HG02884 (cell line): ENCODE measurements at regions not wholly inside any gene's neighbourhood (a gene's known extent, or its start where the extent isn't known, plus 50 kb on each side); places are given as distances from the start of the nearest gene placed in this dataset.
A peak's percentile ranks its signal among the peaks of the same experiment; 100 is the strongest.

Experiments
- ATAC-seq: cut with Tn5 transposase; IDR thresholded peaks from one replicate; pipeline ENCODE4 v1.9.1; 2021; ENCODE audit warnings: mild to moderate bottlenecking, moderate library complexity; ENCODE audit not compliant: unreplicated experiment

DNA sequence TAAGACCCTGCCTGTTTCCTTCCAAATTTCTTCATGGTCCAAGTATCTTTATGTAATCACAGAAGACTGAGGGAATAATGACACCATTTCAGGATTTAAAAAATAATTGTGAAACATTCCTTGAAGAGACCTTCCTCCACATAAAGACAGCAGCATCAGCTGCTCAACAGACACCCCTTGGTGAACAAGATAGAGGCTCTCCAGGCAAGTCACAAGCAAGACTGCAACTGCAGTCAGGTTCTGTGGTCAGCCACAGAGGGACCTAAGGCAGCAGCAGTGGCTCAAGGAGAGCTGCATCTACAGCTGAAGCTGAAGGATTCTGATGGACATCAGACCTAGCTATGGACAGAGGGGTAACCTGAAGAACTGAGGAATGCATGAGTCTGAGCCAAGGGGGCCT lies 97.2 kb upstream of the C3orf80 start:
- no peak for ATAC-seq

DNA sequence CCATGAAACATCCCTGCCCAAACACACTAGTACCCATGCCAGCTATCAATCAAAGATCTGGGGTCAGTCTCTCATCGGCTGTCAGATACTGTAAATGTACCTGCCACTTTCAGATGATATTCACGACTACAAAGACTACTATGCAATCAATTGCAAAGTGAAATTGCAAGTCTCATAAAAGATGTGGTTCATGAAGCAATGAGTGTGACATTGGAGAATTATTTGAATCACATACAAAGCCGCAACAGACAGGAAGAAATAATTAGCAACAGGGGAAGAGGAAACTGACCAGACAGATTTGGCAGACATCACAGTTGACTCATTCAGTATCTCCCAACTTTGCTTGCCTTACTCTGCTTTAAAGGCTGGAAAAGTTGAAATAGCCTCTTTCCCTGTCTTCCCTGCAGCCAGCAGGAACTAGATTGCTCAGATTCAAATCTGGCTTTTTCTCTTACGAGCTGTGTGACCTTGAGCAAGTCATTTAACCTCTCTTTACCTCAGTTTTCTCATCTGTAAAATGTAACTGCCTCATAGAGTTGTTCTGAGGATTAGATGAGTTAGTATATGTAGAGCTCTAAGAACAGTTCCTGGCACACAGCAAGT lies 95.7 kb upstream of the C3orf80 start:
- ATAC-seq: peak; percentile 61

GRCh38 chr3:160130071-160130470 lies 95.2 kb upstream of the C3orf80 start:
- ATAC-seq: no peak

DNA sequence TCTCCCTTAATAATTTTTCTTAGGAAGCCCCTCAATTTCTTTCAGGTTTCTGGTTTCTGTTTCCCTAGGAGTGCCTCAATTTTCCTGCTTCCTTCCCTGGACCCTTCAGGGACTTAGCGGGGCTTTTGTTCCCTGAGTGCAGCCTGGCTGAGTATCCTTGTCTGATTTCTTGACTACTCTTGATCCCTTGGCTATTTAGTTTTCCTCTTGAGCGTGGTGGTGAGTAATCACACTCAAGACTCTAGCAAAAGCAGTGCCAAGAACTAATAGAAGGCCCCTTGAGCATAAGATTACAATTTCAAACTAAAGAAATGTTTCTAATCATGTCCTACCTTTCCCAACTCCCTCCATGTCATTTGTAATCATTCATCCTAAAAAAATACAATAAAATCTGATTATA lies 94.3 kb upstream of the C3orf80 start:
- no peak for ATAC-seq

- ATAC-seq: no peak
These were observed 93.0 kb upstream of the C3orf80 start for GRCh38 chr3:160132226-160132625.

DNA sequence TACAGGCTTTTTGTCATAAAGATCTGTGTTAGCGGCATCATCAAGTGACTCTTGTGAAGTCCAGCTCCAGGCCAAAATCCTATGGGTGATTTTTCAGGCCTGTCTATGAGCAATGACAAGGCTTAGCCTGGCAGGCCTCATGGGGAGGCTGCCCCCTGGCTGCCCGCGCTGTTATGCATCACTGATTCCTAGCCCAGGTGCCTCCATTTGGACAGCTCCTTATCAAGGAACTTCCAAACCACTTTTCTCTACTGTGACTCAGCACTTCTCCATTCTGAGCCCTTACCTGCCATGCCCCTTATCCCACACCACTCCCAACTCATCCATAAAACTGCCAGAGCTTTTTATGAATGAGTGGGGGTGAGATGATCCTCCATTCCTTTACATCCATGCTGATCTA lies 91.5 kb upstream of the C3orf80 start:
- no peak for ATAC-seq

DNA sequence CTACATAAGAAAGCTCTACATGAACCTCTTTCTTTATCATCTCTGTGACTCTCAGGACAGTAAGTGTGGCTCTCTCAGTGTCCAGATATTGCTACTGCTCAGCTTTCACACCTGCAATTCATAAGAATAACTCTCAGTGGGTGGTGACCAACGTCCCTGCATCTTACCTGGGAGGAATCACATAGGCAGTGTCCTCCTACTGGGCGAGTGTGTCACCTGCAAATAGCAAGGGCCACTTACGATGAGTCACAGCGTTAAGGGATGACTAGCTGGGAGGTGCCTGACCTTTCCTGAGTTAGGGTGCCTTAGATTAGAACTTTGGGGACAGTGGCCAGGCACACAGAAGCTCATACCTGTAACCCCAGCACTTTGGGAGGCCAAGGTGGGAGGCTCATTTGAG lies 90.8 kb upstream of the C3orf80 start:
- no peak for ATAC-seq

- ATAC-seq: no peak
These were observed 90.3 kb upstream of the C3orf80 start for GRCh38 chr3:160134964-160135363.

DNA sequence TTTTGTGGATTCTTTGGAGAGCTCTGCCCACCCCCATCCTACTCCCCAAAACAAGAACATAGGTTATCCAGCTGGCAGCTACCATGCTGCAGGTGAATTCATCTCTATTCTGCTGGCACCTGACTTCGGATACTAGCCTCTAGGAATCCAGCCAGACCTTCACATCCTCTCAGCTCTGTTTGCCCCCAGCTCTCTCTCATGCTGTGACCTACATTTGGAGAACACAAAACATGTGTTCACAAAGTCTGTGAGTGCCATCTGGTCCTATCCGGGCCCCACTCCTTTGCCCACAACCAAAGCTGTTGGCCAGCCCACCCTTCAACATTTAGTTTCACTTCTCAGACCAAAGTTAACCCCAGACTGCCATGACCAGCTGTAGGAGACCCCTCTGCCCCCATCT lies 89.4 kb upstream of the C3orf80 start:
- peak; percentile 15 for ATAC-seq

- ATAC-seq: peak; percentile 61
These were observed 88.8 kb upstream of the C3orf80 start for GRCh38 chr3:160136421-160136820.

DNA sequence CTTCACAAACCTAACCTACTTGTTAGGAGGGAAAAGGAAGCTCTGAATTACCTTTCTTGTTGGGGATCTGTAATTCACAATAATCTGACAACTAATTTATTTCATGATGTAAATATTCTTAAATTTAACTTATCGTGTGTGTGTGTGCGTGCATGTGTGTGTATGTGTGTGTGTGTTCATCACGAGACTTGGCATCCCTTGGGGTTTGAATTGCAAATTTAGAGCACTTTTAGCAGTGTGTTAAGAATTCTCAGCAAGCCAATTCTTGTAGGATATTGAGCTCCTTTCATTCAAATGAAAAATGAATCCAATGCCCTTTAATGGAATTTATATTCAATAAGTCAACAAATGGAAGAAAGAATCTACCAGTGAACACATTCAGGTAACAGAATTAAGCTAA lies 85.9 kb upstream of the C3orf80 start:
- ATAC-seq: no peak

GRCh38 chr3:160140756-160141155 lies 84.5 kb upstream of the C3orf80 start:
- ATAC-seq: peak; percentile 44

DNA sequence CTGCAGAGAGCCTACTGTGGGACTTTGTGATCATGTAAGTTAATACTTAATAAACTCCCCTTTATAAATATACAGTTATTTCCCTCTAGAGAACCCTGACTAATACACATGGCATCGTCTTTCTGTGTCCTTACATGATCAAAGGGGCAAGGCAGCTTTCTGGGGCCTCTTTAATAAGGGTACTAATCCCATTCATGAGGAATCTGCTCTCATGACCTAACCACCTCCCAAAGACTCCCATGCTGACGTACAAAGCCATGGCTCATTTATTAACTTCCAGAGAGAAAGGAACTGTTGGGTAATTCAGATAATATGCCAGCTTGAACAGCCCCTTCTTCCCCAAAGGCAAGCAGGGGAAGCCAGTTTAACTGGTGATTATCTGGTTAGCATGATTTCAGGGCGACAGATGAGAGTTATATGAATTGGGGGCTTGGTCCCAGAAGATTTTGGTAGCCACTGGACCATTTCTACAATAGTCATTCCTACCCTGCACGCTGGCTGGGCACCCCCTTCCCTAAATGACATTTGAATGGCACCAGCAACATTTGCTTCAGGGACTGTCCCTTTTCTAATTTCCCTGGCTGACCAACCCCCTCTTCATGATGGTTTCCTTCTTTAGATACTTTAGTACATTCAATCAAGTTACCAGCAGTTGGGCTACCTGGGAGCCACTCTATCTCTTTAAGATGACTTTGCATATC lies 83.6 kb upstream of the C3orf80 start:
- no peak for ATAC-seq

GRCh38 chr3:160143482-160143881 lies 81.7 kb upstream of the C3orf80 start:
- ATAC-seq: no peak

DNA sequence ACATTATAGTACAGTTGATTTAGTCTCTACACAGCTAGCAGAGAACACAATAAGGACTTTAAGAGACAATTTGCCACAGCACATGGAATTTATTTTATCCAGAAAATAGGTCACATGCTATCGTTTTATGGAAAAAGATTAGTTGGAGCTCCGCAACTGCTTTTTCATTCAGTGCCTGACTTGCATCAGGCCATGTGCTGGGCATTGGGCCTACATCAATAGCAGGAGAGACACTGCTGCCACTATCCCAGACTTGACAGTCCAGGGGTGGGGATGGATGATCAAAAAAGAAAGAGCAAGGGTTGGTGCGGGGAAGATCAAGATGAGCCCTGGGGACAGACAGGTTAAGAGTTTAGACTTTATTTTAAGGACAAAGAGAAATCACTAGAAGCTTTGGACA lies 75.2 kb upstream of the C3orf80 start:
- ATAC-seq: no peak

DNA sequence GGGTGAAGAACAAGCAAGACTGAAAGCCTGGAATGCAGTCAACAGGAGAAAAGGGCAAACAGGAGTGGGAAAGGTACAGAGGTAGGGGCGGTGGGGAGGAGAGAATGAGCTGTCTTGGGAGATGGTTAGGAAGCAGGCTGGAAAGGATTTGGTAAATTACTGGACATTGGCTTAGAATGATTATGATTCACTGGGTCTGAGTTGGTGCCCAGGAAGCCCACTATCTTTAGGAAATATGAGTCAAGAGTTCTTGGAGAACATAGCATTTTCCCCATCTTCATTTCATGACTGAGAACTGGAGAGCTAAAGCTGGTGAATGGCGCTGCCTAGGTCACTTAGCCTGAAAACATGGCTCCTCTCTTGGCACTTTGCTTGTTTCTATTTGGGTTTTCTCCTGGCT lies 74.7 kb upstream of the C3orf80 start:
- ATAC-seq: no peak

- ATAC-seq: no peak
These were observed 72.6 kb upstream of the C3orf80 start for GRCh38 chr3:160152638-160153037.

GRCh38 chr3:160154033-160154432 lies 71.2 kb upstream of the C3orf80 start:
- no peak for ATAC-seq

DNA sequence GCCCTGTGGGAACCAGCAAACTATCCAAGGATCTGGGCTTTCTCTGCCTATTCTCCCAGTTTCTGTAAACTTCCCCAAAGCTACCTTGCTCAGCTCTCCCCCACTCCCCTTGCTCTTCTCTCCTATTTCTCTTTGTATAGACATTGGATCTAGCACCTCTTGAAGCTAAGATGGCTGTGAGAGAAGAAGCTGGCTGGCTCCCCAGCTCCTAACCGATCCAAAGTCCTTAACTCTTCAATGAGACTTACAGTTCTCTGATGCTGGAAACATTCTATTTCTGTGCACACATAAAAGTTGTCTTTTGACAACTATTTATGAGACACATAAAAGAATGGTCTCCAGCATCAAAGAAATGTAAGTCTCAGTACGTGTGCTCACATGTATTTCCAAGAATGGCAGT lies 70.6 kb upstream of the C3orf80 start:
- no peak for ATAC-seq

DNA sequence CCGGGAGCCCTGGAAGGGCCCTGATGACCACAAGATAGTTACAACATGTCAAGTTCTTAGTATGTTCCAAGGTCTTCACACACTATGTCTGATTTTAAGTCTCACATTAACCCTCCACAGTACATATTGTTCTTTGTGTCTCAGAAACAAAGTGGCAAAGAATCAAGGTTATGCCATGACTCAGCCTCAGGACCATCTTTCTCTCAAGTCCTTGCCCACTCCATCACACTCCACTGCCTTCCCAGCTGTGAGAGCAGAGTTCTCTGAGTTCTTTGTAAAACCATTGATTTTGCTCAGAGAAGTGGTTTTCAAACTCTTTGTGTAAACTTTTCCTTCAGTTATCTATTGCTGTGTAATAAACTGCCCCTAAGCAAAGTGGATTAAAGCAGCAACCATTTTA lies 67.9 kb upstream of the C3orf80 start:
- ATAC-seq: no peak

DNA sequence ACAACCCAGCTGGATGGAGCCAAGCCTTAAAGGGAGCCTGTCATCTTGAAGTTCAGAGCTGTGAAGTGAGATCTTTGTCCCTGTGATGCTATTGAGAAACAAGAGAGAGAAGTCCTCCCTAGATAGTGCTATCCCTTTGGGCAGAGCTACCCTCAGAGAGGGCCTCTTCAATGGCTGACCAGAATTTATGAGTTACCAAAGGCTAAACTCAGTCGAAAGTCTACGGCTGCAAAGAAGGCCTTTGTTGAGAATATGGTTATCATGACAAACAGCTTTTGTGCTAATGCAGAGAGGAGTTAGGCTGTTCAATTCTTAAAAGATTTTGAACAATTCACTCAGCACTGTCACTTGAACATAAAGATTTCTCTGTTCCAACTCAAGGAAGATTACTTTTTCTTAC lies 65.9 kb upstream of the C3orf80 start:
- no peak for ATAC-seq

GRCh38 chr3:160159806-160160205 lies 65.4 kb upstream of the C3orf80 start:
- no peak for ATAC-seq

GRCh38 chr3:160161921-160162320 lies 63.3 kb upstream of the C3orf80 start:
- no peak for ATAC-seq
